HG03103 (cell line): ENCODE measurements at regions not wholly inside any gene's neighbourhood (a gene's known extent, or its start where the extent isn't known, plus 50 kb on each side); places are given as distances from the start of the nearest gene placed in this dataset.

Source experiments
- ATAC-seq: cut with Tn5 transposase; IDR thresholded peaks from one replicate; pipeline ENCODE4 v1.9.1; 2021; ENCODE audit warnings: low read depth; ENCODE audit not compliant: unreplicated experiment

GRCh38 chr16:73890186-73891128, 406.2 kb upstream of the PSMD7 start:
- ATAC-seq, result no peak

- no peak for ATAC-seq
Measured at GRCh38 chr16:73888840-73889490, 407.6 kb upstream of the PSMD7 start.

GRCh38 chr16:73887911-73888310, 408.7 kb upstream of the PSMD7 start:
- no peak for ATAC-seq

- no peak for ATAC-seq
Measured at GRCh38 chr16:73886426-73886825, 410.2 kb upstream of the PSMD7 start.

- no peak for ATAC-seq
Measured at GRCh38 chr16:73885319-73885718, 411.3 kb upstream of the PSMD7 start.

- no peak for ATAC-seq
Measured at GRCh38 chr16:73883841-73884240, 412.8 kb upstream of the PSMD7 start.

- no peak for ATAC-seq
Measured at GRCh38 chr16:73883126-73883525, 413.5 kb upstream of the PSMD7 start.

GRCh38 chr16:73882651-73883050, 414.0 kb upstream of the PSMD7 start:
- no peak for ATAC-seq

- ATAC-seq, result no peak
Measured at GRCh38 chr16:73882033-73882432, 414.6 kb upstream of the PSMD7 start.

GRCh38 chr16:73879621-73880020, 417.0 kb upstream of the PSMD7 start:
- no peak for ATAC-seq

- no peak for ATAC-seq
Measured at GRCh38 chr16:73878611-73879010, 418.0 kb upstream of the PSMD7 start.

GRCh38 chr16:73877150-73877549, 419.5 kb upstream of the PSMD7 start:
- no peak for ATAC-seq

GRCh38 chr16:73875996-73876690, 420.5 kb upstream of the PSMD7 start:
- ATAC-seq, result no peak

GRCh38 chr16:73874324-73874723, 422.3 kb upstream of the PSMD7 start:
- no peak for ATAC-seq

- no peak for ATAC-seq
Measured at GRCh38 chr16:73873643-73874042, 423.0 kb upstream of the PSMD7 start.

- ATAC-seq, result no peak
Measured at GRCh38 chr16:73872856-73873255, 423.8 kb upstream of the PSMD7 start.

- ATAC-seq, result no peak
Measured at GRCh38 chr16:73871088-73871733, 425.4 kb upstream of the PSMD7 start.

GRCh38 chr16:73869126-73869525, 427.5 kb upstream of the PSMD7 start:
- no peak for ATAC-seq

GRCh38 chr16:73864868-73865267, 431.7 kb upstream of the PSMD7 start:
- ATAC-seq, result no peak

GRCh38 chr16:73858326-73858725, 438.3 kb upstream of the PSMD7 start:
- ATAC-seq, result no peak

GRCh38 chr16:73853968-73854367, 442.6 kb upstream of the PSMD7 start:
- ATAC-seq, result no peak
